NK-92 (cell line): ENCODE measurements at regions not wholly inside any gene's neighbourhood (a gene's known extent, or its start where the extent isn't known, plus 50 kb on each side); places are given as distances from the start of the nearest gene placed in this dataset.
"Not testable (repeated sequence)": the region's sequence is repeated elsewhere in the genome, so short reads cannot be mapped to it uniquely, and the experiment has no call there.

Experiments used
- DNase-seq: peaks from one replicate; lab custom pipeline; 2025; ENCODE audit not compliant: unreplicated experiment; lab: John Stamatoyannopoulos, UW

DNA sequence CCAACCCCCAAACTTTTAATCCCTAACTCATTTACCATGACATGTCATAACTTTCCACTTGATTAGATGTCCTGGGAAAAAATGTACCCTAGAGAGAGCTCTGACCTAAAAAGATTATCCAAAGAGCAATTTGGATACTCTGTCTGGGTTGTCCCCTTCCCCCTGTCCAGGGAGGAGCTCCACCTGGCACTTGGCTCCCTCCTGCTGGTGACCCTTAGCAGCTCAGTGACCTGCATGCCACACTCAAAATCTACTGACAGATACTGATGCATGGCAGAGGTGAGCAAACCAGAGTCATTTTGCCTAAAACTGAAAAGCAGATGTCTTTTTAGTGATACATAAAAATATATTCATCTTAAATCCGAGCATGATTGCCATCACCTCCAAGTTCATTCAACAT lies 442.3 kb upstream of the CHRM3 start:
- DNase-seq, result no peak

DNA sequence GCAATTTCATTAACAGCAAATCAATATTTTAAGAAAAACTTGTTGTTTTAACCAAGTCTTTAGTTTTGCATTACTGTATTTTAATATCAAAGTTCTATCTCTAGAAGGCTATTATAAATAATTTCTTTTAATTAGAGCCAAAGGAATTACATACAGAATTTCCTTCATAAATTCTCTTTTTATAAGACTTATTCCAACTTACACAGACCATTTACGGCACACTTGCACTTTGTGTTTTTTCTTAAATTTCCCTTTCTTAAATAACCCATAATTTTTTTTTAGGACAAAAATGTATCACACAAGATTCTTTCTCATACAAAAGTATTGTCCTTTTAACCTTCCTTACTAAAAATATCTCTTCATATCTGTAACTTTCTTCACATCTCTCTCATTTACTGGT lies 458.5 kb upstream of the CHRM3 start:
- DNase-seq, result no peak

DNA sequence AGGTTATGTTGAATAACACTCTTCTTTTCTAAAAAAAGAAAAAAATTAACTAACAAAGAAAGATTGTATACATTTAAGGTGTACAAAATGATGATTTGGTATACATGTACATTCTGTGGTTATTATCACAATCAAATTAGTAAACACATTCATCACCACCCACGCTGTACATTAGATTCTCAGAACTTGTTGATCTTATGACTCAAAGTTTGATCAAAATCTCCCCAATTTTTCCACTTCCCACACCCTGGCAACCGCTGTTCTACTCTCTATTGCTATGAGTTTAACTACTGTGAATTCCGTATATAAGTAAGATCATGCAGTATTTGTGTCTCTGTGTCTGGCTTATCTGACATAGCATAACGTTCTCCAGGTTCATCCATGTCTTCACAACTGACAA lies 469.5 kb upstream of the CHRM3 start:
- DNase-seq, result no peak

DNA sequence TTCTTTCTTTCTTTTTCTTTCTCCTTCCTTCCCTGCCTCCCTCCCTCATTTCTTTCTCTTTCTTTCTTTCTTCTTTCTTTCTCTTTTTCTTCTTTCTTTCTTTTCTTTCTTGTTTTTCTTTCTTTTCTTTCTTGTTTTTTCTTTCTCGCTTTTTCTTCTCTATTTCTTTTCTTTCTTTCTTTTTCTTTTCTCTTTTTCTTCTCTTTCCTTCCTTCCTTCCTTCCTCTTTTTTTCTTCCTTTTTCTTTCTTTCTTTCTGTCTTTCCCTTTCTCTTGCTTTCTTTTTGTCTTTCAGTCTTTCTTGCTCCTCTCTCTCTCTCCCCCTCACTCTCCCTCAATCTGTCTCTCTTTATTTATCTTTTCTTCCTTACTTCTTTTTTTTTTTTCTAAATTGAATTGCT lies 472.0 kb upstream of the CHRM3 start:
- no peak for DNase-seq

DNA sequence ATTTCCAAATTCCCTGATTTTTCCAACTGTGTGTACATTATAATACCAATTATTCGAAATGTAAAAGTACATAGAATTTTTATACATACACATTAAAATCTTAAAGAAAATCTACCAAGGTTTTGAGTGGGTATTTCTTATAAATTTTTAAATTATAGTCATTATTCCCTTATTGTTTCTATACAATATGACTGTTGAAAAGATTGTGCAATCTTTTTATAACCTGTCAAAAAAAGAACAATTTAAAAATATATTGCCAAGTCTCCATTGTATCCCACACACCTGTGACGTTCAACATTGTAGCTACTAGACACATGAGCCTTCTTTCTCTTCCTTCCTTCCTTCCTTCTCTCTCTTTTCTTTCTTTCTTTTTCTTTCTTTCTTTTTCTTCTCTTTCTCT lies 473.2 kb upstream of the CHRM3 start:
- DNase-seq, result no peak

DNA sequence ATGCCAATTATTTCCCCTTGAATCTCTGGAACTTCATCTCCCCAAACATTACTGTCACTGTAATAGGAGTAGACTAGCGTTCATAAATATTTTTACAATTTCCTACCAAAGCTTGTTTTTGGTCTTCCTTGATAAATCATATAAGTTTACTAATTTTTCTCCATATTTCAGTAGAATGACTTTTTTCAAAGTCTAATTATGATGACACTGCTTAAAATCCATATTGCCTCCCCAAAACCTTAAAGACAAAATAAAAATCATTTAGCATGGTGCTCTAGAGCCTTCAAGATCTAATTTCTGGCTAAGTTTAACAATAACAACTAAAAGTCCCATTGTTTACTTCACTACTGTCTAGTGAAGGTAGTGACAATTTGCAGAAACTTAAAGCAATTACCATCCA lies 474.2 kb upstream of the CHRM3 start:
- DNase-seq, result no peak

DNA sequence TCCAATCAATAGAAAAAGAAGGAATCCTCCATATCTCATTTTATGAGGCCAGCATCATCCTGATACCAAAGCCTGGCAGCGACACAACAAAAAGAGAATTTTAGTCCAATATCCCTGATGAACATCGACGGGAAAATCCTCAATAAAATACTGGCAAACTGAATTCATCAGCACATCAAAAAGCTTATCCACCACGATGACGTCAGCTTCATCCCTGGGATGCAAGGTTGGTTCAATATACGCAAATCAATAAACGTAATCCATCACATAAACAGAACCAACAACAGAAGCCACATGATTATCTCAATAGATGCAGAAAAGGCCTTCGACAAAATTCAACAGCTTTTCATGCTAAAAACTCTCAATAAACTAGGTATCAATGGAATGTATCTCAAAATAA lies 483.6 kb upstream of the CHRM3 start:
- not testable (repeated sequence) for DNase-seq

DNA sequence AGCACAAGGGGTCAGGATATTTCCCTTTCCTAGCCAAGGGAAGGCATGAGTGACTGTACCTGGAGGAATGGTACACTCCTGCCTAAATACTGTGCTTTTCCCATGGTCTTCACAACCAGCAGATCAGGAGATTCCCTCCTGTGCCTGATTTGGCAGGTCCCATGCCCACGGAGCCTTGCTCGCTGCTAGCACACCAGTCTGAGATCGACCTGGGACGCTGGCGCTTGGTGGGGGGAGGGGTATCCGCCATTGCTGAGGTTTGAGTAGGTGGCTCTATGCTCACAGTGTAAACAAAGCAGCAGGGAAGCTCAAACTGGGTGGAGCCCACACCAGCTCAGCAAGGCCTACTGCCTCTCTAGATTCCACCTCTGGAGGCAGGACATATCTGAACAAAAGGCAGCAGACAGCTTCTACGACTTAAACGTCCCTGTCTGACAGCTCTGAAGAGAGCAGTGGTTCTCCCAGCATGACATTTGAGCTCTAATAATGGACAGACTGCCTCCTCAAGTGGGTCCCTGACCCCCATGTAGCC lies 486.0 kb upstream of the CHRM3 start:
- no peak for DNase-seq

DNA sequence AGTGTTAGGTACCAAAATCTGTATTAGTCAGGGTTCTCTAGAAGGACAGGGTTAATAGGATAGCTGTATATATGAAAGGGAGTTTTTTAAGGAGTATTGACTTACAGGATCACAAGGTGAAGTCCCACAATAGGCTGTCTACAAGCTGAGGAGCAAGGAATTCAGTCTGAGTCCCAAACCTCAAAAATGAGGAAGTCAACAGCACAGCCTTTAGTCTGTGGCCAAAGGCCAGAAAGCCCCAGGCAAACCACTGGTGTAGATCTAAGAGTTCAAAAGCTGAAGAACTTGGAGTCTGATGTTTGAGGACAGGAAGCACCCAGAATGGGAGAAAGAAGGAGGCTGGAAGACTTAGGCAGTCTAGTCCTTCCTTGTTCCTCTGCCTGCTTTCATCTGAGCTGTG lies 487.5 kb upstream of the CHRM3 start:
- no peak for DNase-seq

DNA sequence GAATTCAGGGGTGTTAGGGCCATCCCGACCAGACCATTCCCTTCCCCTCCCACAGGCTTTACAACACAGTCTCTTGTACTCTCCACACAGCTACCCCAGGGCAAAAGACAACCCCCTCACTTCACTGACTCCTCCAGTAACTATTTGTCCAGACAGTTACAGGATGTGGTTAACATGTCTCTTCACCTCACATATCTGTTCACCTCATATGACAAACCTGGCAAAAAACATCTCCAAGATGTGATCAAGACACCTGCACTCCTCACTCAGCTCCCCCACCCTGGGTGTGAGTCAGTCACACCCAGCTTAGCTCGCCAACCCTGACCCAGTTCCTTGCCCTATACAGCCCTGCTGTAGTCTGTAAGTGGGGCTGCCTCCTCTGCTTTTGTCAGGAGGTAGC lies 490.5 kb upstream of the CHRM3 start:
- no peak for DNase-seq

DNA sequence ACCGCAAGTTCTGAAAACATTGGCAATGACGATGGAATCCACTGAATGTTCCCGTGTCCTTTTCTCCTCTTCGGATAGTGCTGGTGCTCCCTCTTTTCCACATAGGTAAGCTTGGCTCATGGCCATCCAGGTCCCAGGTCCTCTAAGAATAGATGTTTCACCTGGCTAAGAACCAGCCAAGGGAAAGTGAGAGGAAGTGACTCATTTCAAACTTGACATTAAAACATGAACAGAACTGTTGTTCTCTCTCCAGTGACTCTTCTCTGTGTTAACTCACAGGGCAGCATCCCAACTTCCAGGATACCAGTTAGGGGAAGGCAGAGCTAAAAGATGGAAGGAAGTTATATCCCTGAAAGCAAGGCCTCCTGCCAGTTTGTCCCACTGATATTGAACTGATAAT lies 493.8 kb upstream of the CHRM3 start:
- no peak for DNase-seq

DNA sequence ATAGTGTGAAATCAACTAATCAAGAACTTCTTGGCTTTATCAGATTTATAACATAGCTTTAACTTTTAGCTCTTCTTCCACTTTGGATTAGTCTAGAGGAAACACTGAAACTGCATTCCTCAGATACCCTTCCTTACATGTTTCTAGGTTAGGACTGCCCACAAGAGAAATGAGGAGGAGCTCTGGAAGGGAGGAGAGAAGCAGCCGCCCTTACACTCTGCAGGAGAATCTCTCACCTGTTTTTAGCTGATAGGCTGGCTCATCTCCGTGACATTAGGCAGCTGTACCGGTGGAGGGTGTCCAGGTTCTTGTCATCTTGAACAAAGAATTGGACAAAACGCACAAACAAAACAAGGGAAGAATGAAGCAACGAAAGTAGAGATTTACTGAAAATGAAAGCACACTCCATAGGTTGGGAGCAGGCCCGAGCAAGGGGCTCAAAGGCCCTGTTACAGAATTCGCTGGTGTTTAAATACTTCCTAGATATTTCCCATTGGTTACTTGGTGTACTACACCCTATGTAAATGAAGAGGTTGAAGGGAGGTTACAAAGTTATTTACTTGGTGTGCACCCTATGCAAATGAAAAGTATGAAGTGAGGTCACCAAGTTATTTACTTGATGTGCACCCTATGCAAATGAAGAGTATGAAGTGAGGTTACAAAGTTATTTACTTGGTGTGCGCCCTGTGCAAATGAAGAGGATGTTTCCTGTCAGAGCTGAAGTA lies 524.9 kb upstream of the CHRM3 start:
- no peak for DNase-seq

DNA sequence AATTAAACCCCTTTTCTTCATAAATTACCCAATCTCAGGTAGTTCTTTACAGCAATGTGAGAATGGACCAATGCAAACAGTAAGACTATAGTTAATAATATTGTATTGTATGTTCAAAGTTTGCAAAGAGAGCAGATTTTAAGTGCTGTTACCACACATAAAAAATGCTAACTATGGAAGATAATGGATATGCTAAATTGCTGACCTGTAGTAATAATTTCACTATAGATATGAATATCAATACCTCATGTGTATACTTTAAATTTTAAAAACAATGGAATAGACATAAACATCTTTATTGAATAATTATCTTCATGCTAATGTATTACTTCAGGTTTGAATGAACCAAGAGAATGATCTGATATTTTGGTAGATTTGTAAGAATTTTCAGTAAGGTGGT lies 552.4 kb upstream of the CHRM3 start:
- DNase-seq, result no peak

DNA sequence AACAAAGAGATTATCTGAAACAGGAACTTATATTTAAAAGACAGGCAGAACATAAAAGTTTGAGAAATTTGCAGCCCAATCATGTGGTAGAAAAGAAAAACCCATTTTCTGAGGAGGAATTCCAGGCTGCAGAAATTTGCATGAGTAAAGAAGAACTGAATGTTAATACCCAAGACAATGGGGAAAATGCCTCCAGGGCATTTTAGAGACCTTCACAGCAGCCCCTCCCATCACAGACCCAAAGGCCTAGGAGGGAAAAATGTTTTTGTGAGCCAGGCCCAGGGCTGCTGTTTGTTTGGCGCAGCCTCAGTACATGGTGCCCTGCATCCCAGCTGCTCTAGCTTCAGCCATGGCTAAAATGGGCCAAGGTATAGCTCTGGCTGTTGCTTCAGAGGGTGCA lies 554.3 kb upstream of the CHRM3 start:
- DNase-seq, result no peak

DNA sequence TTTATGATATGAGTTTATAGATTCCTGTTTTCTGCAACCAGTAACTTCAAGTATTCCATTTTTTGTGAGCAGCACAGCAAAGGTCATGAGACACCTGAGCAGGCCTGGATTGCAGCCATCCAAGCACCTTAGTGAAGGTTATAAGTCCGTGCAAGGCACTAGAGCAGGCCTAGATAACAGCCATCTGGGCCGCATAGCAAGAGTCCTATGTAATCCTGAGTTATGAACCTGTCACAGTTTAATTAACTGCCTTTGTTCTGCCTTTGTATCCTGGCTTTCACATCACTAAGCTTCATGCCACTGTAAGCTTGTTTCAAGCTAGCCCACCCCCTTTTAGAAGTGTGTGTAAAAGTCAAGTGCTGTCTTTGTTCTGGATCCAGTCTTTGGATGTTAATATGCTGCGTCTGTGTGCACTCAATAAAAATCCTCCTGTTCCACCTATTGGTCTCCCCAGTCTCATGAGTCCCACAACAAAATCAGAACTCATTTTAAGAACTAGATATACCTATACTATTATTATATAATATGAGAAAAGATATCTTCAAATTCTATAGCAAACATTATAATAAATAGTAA lies 556.2 kb upstream of the CHRM3 start:
- DNase-seq, result no peak

DNA sequence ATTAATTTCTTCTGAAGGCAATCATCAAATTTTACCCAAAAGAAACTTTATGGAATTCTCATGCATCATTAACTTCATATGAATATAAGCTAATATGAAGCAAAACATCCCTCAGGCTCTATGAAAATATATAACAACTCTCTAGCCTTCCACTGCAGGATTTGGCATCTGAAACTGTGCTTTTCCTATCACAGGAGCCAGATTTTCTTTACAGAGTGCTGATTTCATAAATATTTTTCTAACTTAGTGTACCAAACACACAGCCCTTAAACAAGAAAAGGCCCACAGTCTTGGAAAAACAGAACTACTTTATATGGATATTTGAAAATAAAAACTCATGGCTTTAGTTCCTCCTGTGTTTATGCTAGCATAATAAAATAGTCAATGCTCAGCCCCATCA lies 559.5 kb upstream of the CHRM3 start:
- DNase-seq, result no peak

DNA sequence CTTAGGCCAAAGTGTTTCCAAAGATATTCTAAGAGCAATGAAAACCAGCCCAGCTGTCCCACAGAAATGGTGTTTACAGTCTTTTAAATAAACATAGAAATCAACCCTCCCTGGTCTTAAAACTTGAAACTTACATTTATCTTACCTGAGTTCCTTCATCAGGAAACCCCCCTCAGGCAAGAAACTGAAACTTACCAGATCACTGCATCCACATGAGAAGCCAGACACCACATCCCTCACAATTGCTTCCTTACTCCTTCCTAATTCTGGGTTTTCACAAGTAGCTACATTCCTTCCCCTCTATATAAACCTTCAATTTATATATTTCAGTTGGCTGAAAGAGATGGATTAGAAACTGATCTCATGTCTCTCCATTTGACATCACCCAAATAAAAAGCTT lies 563.0 kb upstream of the CHRM3 start:
- no peak for DNase-seq

DNA sequence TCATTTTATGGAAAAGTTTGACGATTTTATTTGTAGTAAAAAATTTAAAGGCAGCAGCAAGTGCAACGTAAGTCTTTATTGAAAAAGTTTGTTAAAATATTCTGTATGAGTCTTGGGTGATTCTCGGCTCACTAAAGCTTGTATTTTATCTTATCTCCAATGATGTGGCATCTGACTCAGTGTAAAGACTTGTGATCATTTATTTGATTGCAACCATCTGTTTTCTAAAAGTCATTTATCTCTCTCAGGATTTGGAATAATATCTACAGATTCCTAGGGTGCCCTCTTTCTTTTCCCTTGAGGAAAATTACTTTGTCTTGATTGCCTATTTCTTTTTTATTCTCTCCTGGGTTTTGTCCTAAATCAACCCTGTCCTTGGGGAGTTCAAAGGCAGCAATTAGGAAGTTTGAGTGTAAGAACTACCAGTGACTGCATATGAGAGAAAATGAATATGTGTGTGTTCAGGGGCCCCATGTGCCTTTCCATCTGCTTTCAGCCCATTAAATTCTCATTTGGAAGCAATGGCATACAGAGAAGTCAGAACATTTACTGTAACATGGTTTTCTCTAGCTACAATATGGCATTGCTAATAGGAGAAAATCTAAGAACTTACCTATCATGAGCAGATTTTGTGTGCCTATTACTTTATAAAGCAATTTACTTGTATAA lies 575.0 kb upstream of the CHRM3 start:
- no peak for DNase-seq

DNA sequence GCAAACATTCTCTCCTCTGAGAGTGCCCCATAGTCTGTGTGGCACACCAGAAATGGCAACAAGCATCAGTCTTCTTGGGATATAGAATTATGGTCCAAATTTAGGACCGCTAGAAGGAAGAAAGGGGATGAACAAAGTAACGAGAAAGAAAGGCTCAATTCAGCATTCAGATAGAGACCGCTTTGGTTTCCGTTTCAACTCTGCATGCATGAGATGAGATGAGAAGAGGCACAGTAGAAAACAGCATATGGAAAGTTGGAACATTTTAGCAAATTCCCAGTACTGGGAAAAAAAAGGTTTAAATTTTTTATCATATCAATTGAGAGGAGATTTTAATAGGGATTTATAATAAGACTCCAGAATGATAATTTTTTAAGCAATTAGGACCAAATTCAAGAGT lies 595.5 kb upstream of the CHRM3 start:
- DNase-seq, result no peak

DNA sequence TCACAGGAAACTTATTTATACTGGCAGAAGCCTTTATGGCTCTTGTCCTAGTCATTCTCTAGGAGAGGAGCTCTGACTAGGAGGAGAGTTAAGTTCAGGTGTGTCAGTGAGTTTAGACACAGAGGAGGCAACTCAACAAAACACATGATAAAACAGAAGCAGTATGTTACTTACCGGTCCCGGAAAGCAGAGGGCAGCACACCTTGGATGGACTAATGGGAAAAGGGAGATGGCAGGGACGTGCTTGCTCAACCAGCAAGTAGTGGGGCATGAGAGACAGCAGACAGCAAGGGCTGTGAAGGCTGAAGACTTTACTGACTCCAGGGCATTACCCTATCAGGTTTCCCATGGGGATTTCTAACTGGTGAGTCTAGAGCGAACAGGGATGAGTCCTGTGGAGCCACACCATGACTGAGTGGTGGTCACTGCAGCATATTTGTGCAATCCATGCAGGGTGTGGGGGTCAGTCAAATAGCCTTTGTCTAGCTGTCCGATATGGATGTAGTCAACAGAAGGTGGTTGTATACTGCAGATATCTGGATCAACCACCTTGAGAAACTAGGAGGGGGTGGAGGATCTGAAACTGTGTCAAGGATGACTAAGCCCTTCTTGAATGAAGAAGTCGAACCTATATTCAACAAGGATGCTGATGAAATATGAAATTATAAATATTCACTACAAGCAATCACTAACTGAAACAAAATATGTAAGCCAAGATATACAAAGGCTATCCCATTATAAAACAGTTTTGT lies 596.3 kb upstream of the CHRM3 start:
- no peak for DNase-seq

DNA sequence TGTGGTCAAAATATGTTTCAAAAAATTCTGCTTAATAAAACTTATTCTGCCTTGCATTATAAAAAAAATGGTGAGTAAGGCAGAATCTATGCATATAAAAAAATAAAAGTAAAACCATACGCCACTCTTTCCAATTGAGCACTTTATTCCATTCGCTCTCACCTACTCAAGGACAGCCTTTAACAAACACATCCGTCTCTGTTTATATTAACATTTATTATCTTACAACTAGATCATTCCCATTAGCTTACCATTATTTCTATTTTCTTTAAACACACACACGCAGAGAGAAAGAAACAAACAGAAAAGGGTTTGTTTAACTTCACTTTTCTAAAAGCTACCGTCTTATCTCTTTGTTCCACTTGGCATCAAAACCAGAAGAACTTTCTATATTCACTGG lies 598.9 kb upstream of the CHRM3 start:
- DNase-seq, result no peak

DNA sequence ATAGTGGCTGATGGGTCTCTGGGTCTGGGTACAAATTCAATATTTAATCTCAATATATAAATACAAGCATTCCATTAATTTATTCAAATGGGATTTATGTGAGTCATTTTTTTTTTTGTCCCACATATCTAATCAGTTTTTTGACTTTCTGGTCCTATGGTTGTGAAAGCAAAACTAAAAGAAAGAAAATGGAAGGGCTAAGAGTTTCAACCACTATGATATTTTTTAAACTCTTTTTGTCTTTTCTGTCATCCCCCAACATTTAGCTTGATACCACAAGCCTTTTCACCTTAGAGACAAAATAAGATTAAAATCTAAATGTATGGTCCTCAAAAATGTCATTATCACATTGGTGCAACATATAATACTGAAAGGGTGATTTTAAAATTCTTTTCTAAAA lies 602.7 kb upstream of the CHRM3 start:
- DNase-seq, result no peak
